ENCODE measurements at regions not wholly inside any gene's neighbourhood (a gene's known extent, or its start where the extent isn't known, plus 50 kb on each side); places are given as distances from the start of the nearest gene placed in this dataset.
"Not testable (repeated sequence)": the region's sequence is repeated elsewhere in the genome, so short reads cannot be mapped to it uniquely, and the experiment has no call there.

DNA sequence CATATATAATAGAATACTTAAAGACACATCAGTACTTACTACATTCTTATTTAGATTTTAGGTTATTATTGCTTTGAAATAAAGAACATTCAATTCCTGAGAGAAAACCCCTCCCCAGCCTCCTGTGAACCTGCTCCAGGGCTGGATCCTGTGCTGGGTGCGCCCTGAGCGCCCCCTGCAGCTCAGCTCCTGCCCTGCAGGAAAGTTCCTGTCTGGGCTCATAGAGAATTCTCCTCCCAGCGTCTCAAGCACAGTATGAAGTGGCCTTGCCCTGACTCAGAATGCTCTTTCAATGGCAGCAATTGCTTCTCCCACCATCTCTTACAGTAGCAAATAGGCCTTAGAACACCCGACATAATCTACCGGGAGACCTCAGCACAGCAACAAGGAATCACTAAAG lies 98.8 kb upstream of the GOLGA6L6 start:
- TF ChIP-seq, protein P1, sequence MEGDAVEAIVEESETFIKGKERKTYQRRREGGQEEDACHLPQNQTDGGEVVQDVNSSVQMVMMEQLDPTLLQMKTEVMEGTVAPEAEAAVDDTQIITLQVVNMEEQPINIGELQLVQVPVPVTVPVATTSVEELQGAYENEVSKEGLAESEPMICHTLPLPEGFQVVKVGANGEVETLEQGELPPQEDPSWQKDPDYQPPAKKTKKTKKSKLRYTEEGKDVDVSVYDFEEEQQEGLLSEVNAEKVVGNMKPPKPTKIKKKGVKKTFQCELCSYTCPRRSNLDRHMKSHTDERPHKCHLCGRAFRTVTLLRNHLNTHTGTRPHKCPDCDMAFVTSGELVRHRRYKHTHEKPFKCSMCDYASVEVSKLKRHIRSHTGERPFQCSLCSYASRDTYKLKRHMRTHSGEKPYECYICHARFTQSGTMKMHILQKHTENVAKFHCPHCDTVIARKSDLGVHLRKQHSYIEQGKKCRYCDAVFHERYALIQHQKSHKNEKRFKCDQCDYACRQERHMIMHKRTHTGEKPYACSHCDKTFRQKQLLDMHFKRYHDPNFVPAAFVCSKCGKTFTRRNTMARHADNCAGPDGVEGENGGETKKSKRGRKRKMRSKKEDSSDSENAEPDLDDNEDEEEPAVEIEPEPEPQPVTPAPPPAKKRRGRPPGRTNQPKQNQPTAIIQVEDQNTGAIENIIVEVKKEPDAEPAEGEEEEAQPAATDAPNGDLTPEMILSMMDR (IDR thresholded peaks at IDR 0.05; ENCODE audit: low read depth, low read length) = not testable (repeated sequence)
- not testable (repeated sequence) for TF ChIP-seq POLR2A (IDR thresholded peaks at IDR 0.05; ENCODE audit: extremely low read depth, insufficient read length); MYC (IDR thresholded peaks at IDR 0.05; ENCODE audit: low read depth, low read length)
- TF ChIP-seq, protein P2, sequence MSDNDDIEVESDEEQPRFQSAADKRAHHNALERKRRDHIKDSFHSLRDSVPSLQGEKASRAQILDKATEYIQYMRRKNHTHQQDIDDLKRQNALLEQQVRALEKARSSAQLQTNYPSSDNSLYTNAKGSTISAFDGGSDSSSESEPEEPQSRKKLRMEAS (IDR thresholded peaks at IDR 0.05; ENCODE audit: low read depth, low read length) = not testable (repeated sequence)

Data from NB4 (cell line).